CD1c-positive myeloid dendritic cell (primary cell): ENCODE measurements at regions not wholly inside any gene's neighbourhood (a gene's known extent, or its start where the extent isn't known, plus 50 kb on each side); places are given as distances from the start of the nearest gene placed in this dataset.

ENCODE experiments used
- DNase-seq: peaks from one replicate; pipeline ENCODE4 v3.0.0-alpha.2; 2016; ENCODE audit errors: extremely low spot score

- DNase-seq = no peak
These were observed 374.0 kb downstream of the SV2B start for GRCh38 chr15:91473894-91474545.

GRCh38 chr15:91476861-91477260 lies 376.6 kb upstream of the SLCO3A1 start:
- no peak for DNase-seq

GRCh38 chr15:91478717-91479191 lies 374.8 kb upstream of the SLCO3A1 start:
- no peak for DNase-seq

- DNase-seq = no peak
These were observed 373.1 kb upstream of the SLCO3A1 start for GRCh38 chr15:91480426-91480825.

- DNase-seq = no peak
These were observed 370.7 kb upstream of the SLCO3A1 start for GRCh38 chr15:91482799-91483198.

- no peak for DNase-seq
These were observed 369.4 kb upstream of the SLCO3A1 start for GRCh38 chr15:91484141-91484540.

GRCh38 chr15:91488452-91488851 lies 365.1 kb upstream of the SLCO3A1 start:
- DNase-seq = no peak

- no peak for DNase-seq
These were observed 363.3 kb upstream of the SLCO3A1 start for GRCh38 chr15:91490211-91490610.

GRCh38 chr15:91491101-91491950 lies 362.2 kb upstream of the SLCO3A1 start:
- no peak for DNase-seq

- DNase-seq = no peak
These were observed 356.5 kb upstream of the SLCO3A1 start for GRCh38 chr15:91496754-91497691.

- DNase-seq = no peak
These were observed 355.3 kb upstream of the SLCO3A1 start for GRCh38 chr15:91498046-91498748.

- DNase-seq = no peak
These were observed 354.8 kb upstream of the SLCO3A1 start for GRCh38 chr15:91498749-91499062.

GRCh38 chr15:91499774-91500383 lies 353.6 kb upstream of the SLCO3A1 start:
- DNase-seq = no peak

GRCh38 chr15:91508633-91509032 lies 344.9 kb upstream of the SLCO3A1 start:
- DNase-seq = no peak

GRCh38 chr15:91514147-91514546 lies 339.4 kb upstream of the SLCO3A1 start:
- DNase-seq = no peak

- DNase-seq = peak; percentile 22
These were observed 338.2 kb upstream of the SLCO3A1 start for GRCh38 chr15:91515188-91515754.

GRCh38 chr15:91516866-91517265 lies 336.6 kb upstream of the SLCO3A1 start:
- DNase-seq = no peak

GRCh38 chr15:91517491-91518200 lies 335.9 kb upstream of the SLCO3A1 start:
- DNase-seq = no peak

- DNase-seq = no peak
These were observed 332.7 kb upstream of the SLCO3A1 start for GRCh38 chr15:91520850-91521249.

GRCh38 chr15:91521548-91521947 lies 332.0 kb upstream of the SLCO3A1 start:
- no peak for DNase-seq
